Spleen (tissue), 11 donors: ENCODE measurements at regions not wholly inside any gene's neighbourhood (a gene's known extent, or its start where the extent isn't known, plus 50 kb on each side); places are given as distances from the start of the nearest gene placed in this dataset.

ENCODE experiments used
- DNase-seq: peaks from one replicate; pipeline ENCODE4 v3.0.0-alpha.2; 2020
- H3K27ac ChIP-seq, 8 donors: fragments of 200-600 bp; sonication (generic) in 7 of 8; 1 replicate in 4 of 8; 2 replicates in 4 of 8; pipeline versions ENCODE4 v1.5.0 to v1.8.0; 2016 to 2021; ENCODE audit warnings: inconsistent platforms in 4 of 8, mild to moderate bottlenecking in 4 of 8, moderate library complexity in 1 of 8
- H3K27me3 ChIP-seq, 7 donors: fragments of 200-600 bp; sonication (generic) in 6 of 7; replicated peaks in 1 of 7; 1 replicate in 4 of 7; 2 replicates in 3 of 7; pipeline versions ENCODE4 v1.5.0 to v1.8.0; 2016 to 2021; ENCODE audit warnings: inconsistent platforms in 3 of 7, mild to moderate bottlenecking in 1 of 7
- H3K36me3 ChIP-seq, 6 donors: fragments of 200-600 bp; sonication (generic) in 5 of 6; 1 replicate in 4 of 6; 2 replicates in 2 of 6; pipeline versions ENCODE4 v1.5.0 to v1.8.0; 2016 to 2021; ENCODE audit warnings: inconsistent platforms in 2 of 6
- H3K4me1 ChIP-seq, 6 donors: fragments of 200-600 bp; sonication (generic) in 5 of 6; 1 replicate in 3 of 6; 2 replicates in 3 of 6; pipeline versions ENCODE4 v1.5.0 to v1.8.0; 2016 to 2021; ENCODE audit warnings: inconsistent platforms in 3 of 6
- H3K4me3 ChIP-seq, 8 donors: fragments of 200-600 bp; sonication (generic) in 7 of 8; 1 replicate in 4 of 8; 2 replicates in 4 of 8; pipeline versions ENCODE4 v1.5.0 to v1.8.0; 2016 to 2021; ENCODE audit warnings: inconsistent platforms in 4 of 8, mild to moderate bottlenecking in 4 of 8, moderate library complexity in 2 of 8
- H3K9me3 ChIP-seq, 8 donors: fragments of 200-600 bp; sonication (generic) in 7 of 8; 1 replicate in 4 of 8; 2 replicates in 4 of 8; pipeline versions ENCODE4 v1.5.0 to v1.8.0; 2016 to 2021; ENCODE audit warnings: inconsistent platforms in 4 of 8
- CTCF ChIP-seq, 11 experiments: fragments of 200-600 bp in 7 of 11; fragments of 450-650 bp in 4 of 11; sonication (generic) in 4 of 11; IDR thresholded peaks in 8 of 11; conservative IDR thresholded peaks in 3 of 11; 1 replicate in 7 of 11; 2 replicates in 4 of 11; pipeline versions ENCODE4 v1.4.0 to v1.8.0; 2016 to 2021; ENCODE audit warnings: antibody characterized with exemption in 11 of 11, inconsistent platforms in 4 of 11, mild to moderate bottlenecking in 1 of 11
- POLR2A ChIP-seq, 3 donors: fragments of 450-650 bp; IDR thresholded peaks; one replicate each; pipeline ENCODE4 v1.5.1; 2017; ENCODE audit warnings: antibody characterized with exemption in 3 of 3, mild to moderate bottlenecking in 1 of 3
- POLR2AphosphoS5 ChIP-seq, 3 donors: sonication (generic); formaldehyde crosslinking; IDR thresholded peaks; one replicate each; pipeline ENCODE4 v1.5.1; 2017; ENCODE audit warnings: antibody characterized with exemption in 3 of 3
- WGBS, 5 donors: extraction: QIAGEN DNeasy Blood & Tissue Kit in 3 of 5; methylation state at CpG; one replicate each; pipeline versions ENCODE4 v1.1.5 to v1.1.7; 2013 to 2018; 5-methylcytosine and 5-hydroxymethylcytosine counted together
- intact Hi-C: fragments of 100-400 bp; cut with DNase I; formaldehyde crosslinking; loops from one replicate; pipeline ENCODE4 v1.15.0; 2023; ENCODE audit warnings: low total_unique reads
- donor health status: healthy with polysubstance abuse.
- donor health status: DM: no; HTN: no; CAD: no; lungs with moderate emphysema.
- donor health status: DM: no; HTN: no; CAD: no.
- donor health status: Bipolar disorder and iron deficiency.
- donor health status: healthy.
- donor health status: DM: no; HTN: no; CAD: no.
- donor health status: DM: yes; HTN: yes; CAD: no.

- Histone ChIP-seq H3K27me3 (no peaks in the 10 kb centered on the region), H3K9me3 (no peaks in the 10 kb centered on the region), H3K4me1 (no peaks in the 10 kb centered on the region), H3K36me3 (no peaks in the 10 kb centered on the region), H3K27ac (no peak overlapping the region), H3K4me3 (no peak overlapping the region)
- WGBS, 5 donors = 60 to 81% (median 75%) methylated on average over 2 of the region's 2 CpGs
- no peak for DNase-seq
- intact Hi-C loops = no loop called here
- TF ChIP-seq CTCF (IDR thresholded peaks at IDR 0.05 in 8 of 11, conservative IDR thresholded peaks at IDR 0.05 in 3 of 11) (no peak), POLR2A (IDR thresholded peaks at IDR 0.05) (no peak), POLR2AphosphoS5 (IDR thresholded peaks at IDR 0.05) (no peak)
Observed at GRCh38 chr5:42366051-42366450, 57.2 kb upstream of the GHR start.
